ENCODE measurements at regions not wholly inside any gene's neighbourhood (a gene's known extent, or its start where the extent isn't known, plus 50 kb on each side); places are given as distances from the start of the nearest gene placed in this dataset.

- Histone ChIP-seq H3K36me3 (ENCODE audit: control insufficient read depth in 2 of 2, extremely low read depth in 1 of 2, insufficient read depth in 2 of 2, low read length in 2 of 2) (no peaks in the 10 kb centered on the region), H3K9me1 (ENCODE audit: control insufficient read depth, extremely low read depth, insufficient read depth, low read length) (no peaks in the 10 kb centered on the region), H3K27me3 (ENCODE audit: control insufficient read depth, extremely low read depth, insufficient read depth, low read length) (no peaks in the 10 kb centered on the region), H3K4me2 (ENCODE audit: control insufficient read depth, extremely low read depth, insufficient read depth, low read depth, low read length) (no peak overlapping the region), H4K20me1 (ENCODE audit: control insufficient read depth, extremely low read depth, insufficient read depth, low read length) (no peaks in the 10 kb centered on the region), H3K4me3 (ENCODE audit: control insufficient read depth in 2 of 3, extremely low read depth in 1 of 3, insufficient read depth in 2 of 3, low read depth in 1 of 3, low read length in 3 of 3) (no peak overlapping the region), H3K27ac (ENCODE audit: control insufficient read depth, insufficient read depth, low read length) (no peak overlapping the region), H2AFZ (ENCODE audit: control insufficient read depth, low read length) (no peak overlapping the region), H3K9me3 (ENCODE audit: control insufficient read depth, low read depth, low read length) (no peaks in the 10 kb centered on the region), H3K4me1 (ENCODE audit: control insufficient read depth, extremely low read depth, insufficient read depth, low read length) (no peaks in the 10 kb centered on the region), H3K9ac (ENCODE audit: control insufficient read depth, extremely low read depth, insufficient read depth, low read length) (no peak overlapping the region), H3K79me2 (ENCODE audit: control insufficient read depth, insufficient read depth, low read length) (no peaks in the 10 kb centered on the region)
- DNase-seq (ENCODE audit: low read depth, low spot score) (no peak), FAIRE-seq (no peak)
- TF ChIP-seq EZH2 (IDR thresholded peaks at IDR 0.05; ENCODE audit: low read length): no peak
- no peak for TF ChIP-seq CTCF (optimal IDR thresholded peaks at IDR 0.05 in 1 of 3, IDR thresholded peaks at IDR 0.05 in 1 of 3, conservative IDR thresholded peaks at IDR 0.05 in 1 of 3; ENCODE audit: extremely low read depth in 1 of 3, insufficient read depth in 2 of 3, low read length in 3 of 3)
- dilution Hi-C loops (cut with MboI; ENCODE audit: extremely low pct_ligation_motif_present, low sequenced_read_pairs): no loop called here
Measured at GRCh38 chr11:92397221-92397755, 172.7 kb downstream of the FAT3 start.

GRCh38 chr11:92399705-92400104 is 175.1 kb downstream of the FAT3 start:
- FAIRE-seq (no peak), DNase-seq (ENCODE audit: low read depth, low spot score) (no peak)
- H4K20me1 ChIP-seq (ENCODE audit: control insufficient read depth, extremely low read depth, insufficient read depth, low read length): no peaks in the 10 kb centered on the region
- H3K79me2 ChIP-seq (ENCODE audit: control insufficient read depth, insufficient read depth, low read length): no peaks in the 10 kb centered on the region
- no peak overlapping the region for H3K27ac ChIP-seq (ENCODE audit: control insufficient read depth, insufficient read depth, low read length)
- H3K36me3 ChIP-seq (ENCODE audit: control insufficient read depth in 2 of 2, extremely low read depth in 1 of 2, insufficient read depth in 2 of 2, low read length in 2 of 2): no peaks in the 10 kb centered on the region
- H3K9me1 ChIP-seq (ENCODE audit: control insufficient read depth, extremely low read depth, insufficient read depth, low read length): no peaks in the 10 kb centered on the region
- H3K4me1 ChIP-seq (ENCODE audit: control insufficient read depth, extremely low read depth, insufficient read depth, low read length): no peaks in the 10 kb centered on the region
- dilution Hi-C loops (cut with MboI; ENCODE audit: extremely low pct_ligation_motif_present, low sequenced_read_pairs): no loop called here
- no peaks in the 10 kb centered on the region for H3K27me3 ChIP-seq (ENCODE audit: control insufficient read depth, extremely low read depth, insufficient read depth, low read length)
- H3K4me2 ChIP-seq (ENCODE audit: control insufficient read depth, extremely low read depth, insufficient read depth, low read depth, low read length): no peak overlapping the region
- no peaks in the 10 kb centered on the region for H3K9me3 ChIP-seq (ENCODE audit: control insufficient read depth, low read depth, low read length)
- H3K4me3 ChIP-seq (ENCODE audit: control insufficient read depth in 2 of 3, extremely low read depth in 1 of 3, insufficient read depth in 2 of 3, low read depth in 1 of 3, low read length in 3 of 3): no peak overlapping the region
- H3K9ac ChIP-seq (ENCODE audit: control insufficient read depth, extremely low read depth, insufficient read depth, low read length): no peak overlapping the region
- TF ChIP-seq EZH2 (IDR thresholded peaks at IDR 0.05; ENCODE audit: low read length): no peak
- peak in 2 of 3 experiments; percentile 23 to 35 for TF ChIP-seq CTCF (optimal IDR thresholded peaks at IDR 0.05 in 1 of 3, IDR thresholded peaks at IDR 0.05 in 1 of 3, conservative IDR thresholded peaks at IDR 0.05 in 1 of 3; ENCODE audit: extremely low read depth in 1 of 3, insufficient read depth in 2 of 3, low read length in 3 of 3)
- no peak overlapping the region for H2AFZ ChIP-seq (ENCODE audit: control insufficient read depth, low read length)

All from keratinocyte (primary cell).